Cardiac muscle cell (in vitro differentiated cells and primary cell): ENCODE measurements at regions not wholly inside any gene's neighbourhood (a gene's known extent, or its start where the extent isn't known, plus 50 kb on each side); places are given as distances from the start of the nearest gene placed in this dataset.

Experiments used
- DNase-seq, 2 donors: peaks; one replicate each; pipeline versions ENCODE4 v3.0.0 to v3.0.0-alpha.2; 2010 to 2017; ENCODE audit warnings: low read depth in 1 of 2, low spot score in 1 of 2
- H3K27ac ChIP-seq: fragments of 200-600 bp; sonication (generic); 2 replicates; pipeline ENCODE4 v1.5.1; 2016
- H3K27me3 ChIP-seq: fragments of 200-600 bp; sonication (generic); 2 replicates; pipeline ENCODE4 v1.6.0; 2016; ENCODE audit warnings: control low read depth
- H3K36me3 ChIP-seq: fragments of 200-600 bp; sonication (generic); 2 replicates; pipeline ENCODE4 v1.5.1; 2016; ENCODE audit warnings: control low read depth
- H3K4me1 ChIP-seq: fragments of 200-600 bp; sonication (generic); 2 replicates; pipeline ENCODE4 v1.8.1; 2017; ENCODE audit warnings: low read depth, mild to moderate bottlenecking, mixed run types
- H3K4me3 ChIP-seq: fragments of 200-600 bp; sonication (generic); 2 replicates; pipeline ENCODE4 v1.5.1; 2016; ENCODE audit warnings: mild to moderate bottlenecking
- H3K9me3 ChIP-seq: fragments of 200-600 bp; sonication (generic); 2 replicates; pipeline ENCODE4 v1.5.1; 2017; ENCODE audit warnings: low read depth, mild to moderate bottlenecking, control low read depth
- CTCF ChIP-seq: IDR thresholded peaks from 2 replicates; pipeline ENCODE4 v1.5.1; 2012; ENCODE audit warnings: low read depth, mild to moderate bottlenecking, low read length

GRCh38 chr3:107945417-107946094 is 145.3 kb downstream of the CD47 start:
- H3K4me1 ChIP-seq = peaks cover 5% of the 10 kb centered on the region
- DNase-seq = no peak
- H3K4me3 ChIP-seq = no peak overlapping the region
- H3K27ac ChIP-seq = no peak overlapping the region
- no peaks in the 10 kb centered on the region for H3K36me3 ChIP-seq
- no peak for TF ChIP-seq CTCF
- no peaks in the 10 kb centered on the region for H3K9me3 ChIP-seq
- no peaks in the 10 kb centered on the region for H3K27me3 ChIP-seq

- peak in 1 of 2 donors; percentile 43 for DNase-seq
- H3K9me3 ChIP-seq = no peaks in the 10 kb centered on the region
Measured at GRCh38 chr3:107943786-107944523, 146.9 kb downstream of the CD47 start.

GRCh38 chr3:107942951-107943749 is 147.7 kb downstream of the CD47 start:
- Histone ChIP-seq H3K4me1 (no peaks in the 10 kb centered on the region), H3K27ac (no peak overlapping the region), H3K36me3 (no peaks in the 10 kb centered on the region), H3K27me3 (no peaks in the 10 kb centered on the region), H3K9me3 (no peaks in the 10 kb centered on the region), H3K4me3 (no peak overlapping the region)
- DNase-seq = no peak
- no peak for TF ChIP-seq CTCF

More at GRCh38 chr3:107943786-107944523, 146.9 kb downstream of the CD47 start:
- H3K36me3 ChIP-seq = no peaks in the 10 kb centered on the region
- H3K27me3 ChIP-seq = no peaks in the 10 kb centered on the region
- TF ChIP-seq CTCF = no peak
- H3K4me1 ChIP-seq = peaks cover 2% of the 10 kb centered on the region
- H3K4me3 ChIP-seq = no peak overlapping the region
- no peak overlapping the region for H3K27ac ChIP-seq

GRCh38 chr3:107942244-107942643 is 148.6 kb downstream of the CD47 start:
- no peak for DNase-seq
- Histone ChIP-seq H3K4me3 (no peak overlapping the region), H3K4me1 (no peaks in the 10 kb centered on the region), H3K9me3 (no peaks in the 10 kb centered on the region), H3K27me3 (no peaks in the 10 kb centered on the region), H3K36me3 (no peaks in the 10 kb centered on the region), H3K27ac (no peak overlapping the region)
- no peak for TF ChIP-seq CTCF

GRCh38 chr3:107939691-107940442 is 151.0 kb downstream of the CD47 start:
- Histone ChIP-seq H3K27ac (no peak overlapping the region), H3K27me3 (no peaks in the 10 kb centered on the region), H3K4me3 (no peak overlapping the region), H3K9me3 (no peaks in the 10 kb centered on the region), H3K4me1 (no peaks in the 10 kb centered on the region), H3K36me3 (no peaks in the 10 kb centered on the region)
- no peak for DNase-seq
- TF ChIP-seq CTCF = no peak
